Neutrophil (primary cell): ENCODE measurements at regions not wholly inside any gene's neighbourhood (a gene's known extent, or its start where the extent isn't known, plus 50 kb on each side); places are given as distances from the start of the nearest gene placed in this dataset.

Source experiments
- H3K27ac ChIP-seq: fragments of 200-600 bp; sonication (generic); 2 replicates; pipeline ENCODE4 v1.5.1; 2016; ENCODE audit warnings: mild to moderate bottlenecking, moderate library complexity
- H3K27me3 ChIP-seq: fragments of 200-600 bp; sonication (generic); 2 replicates; pipeline ENCODE4 v1.6.0; 2016; ENCODE audit warnings: mild to moderate bottlenecking
- H3K36me3 ChIP-seq: fragments of 200-600 bp; sonication (generic); 2 replicates; pipeline ENCODE4 v1.5.1; 2017
- H3K4me1 ChIP-seq, 2 experiments: fragments of 200-600 bp in 1 of 2; sonication (generic) in 1 of 2; 1 replicate in 1 of 2; 2 replicates in 1 of 2; pipeline versions ENCODE4 v1.5.1 to v1.6.1; 2013 to 2016; ENCODE audit warnings: low read depth in 1 of 2, low read length in 1 of 2, mild to moderate bottlenecking in 1 of 2, moderate library complexity in 1 of 2; ENCODE audit not compliant: control insufficient read depth in 1 of 2, insufficient read depth in 1 of 2
- H3K4me3 ChIP-seq, 2 experiments: fragments of 200-600 bp in 1 of 2; sonication (generic) in 1 of 2; 1 replicate in 1 of 2; 2 replicates in 1 of 2; pipeline ENCODE4 v1.5.1; 2013 to 2016; ENCODE audit warnings: low read depth in 1 of 2, low read length in 1 of 2, mild to moderate bottlenecking in 1 of 2, moderate library complexity in 1 of 2
- H3K9me3 ChIP-seq: fragments of 200-600 bp; sonication (generic); 2 replicates; pipeline ENCODE4 v1.5.1; 2016
- CTCF ChIP-seq: fragments of 200-600 bp; sonication (generic); IDR thresholded peaks from 2 replicates; pipeline ENCODE4 v1.5.1; 2016; ENCODE audit warnings: antibody characterized with exemption

GRCh38 chr2:23311186-23311585 lies 73.8 kb upstream of the KLHL29 start:
- Histone ChIP-seq H3K9me3 (no peaks in the 10 kb centered on the region), H3K27ac (no peak overlapping the region), H3K36me3 (no peaks in the 10 kb centered on the region), H3K4me3 (no peak overlapping the region), H3K4me1 (no peaks in the 10 kb centered on the region), H3K27me3 (no peaks in the 10 kb centered on the region)
- no peak for TF ChIP-seq CTCF

GRCh38 chr2:23312996-23313606 lies 71.9 kb upstream of the KLHL29 start:
- H3K4me1 ChIP-seq: no peaks in the 10 kb centered on the region
- H3K9me3 ChIP-seq: no peaks in the 10 kb centered on the region
- H3K4me3 ChIP-seq: no peak overlapping the region
- H3K36me3 ChIP-seq: no peaks in the 10 kb centered on the region
- no peak overlapping the region for H3K27ac ChIP-seq
- TF ChIP-seq CTCF: no peak
- no peaks in the 10 kb centered on the region for H3K27me3 ChIP-seq

- Histone ChIP-seq H3K9me3 (no peaks in the 10 kb centered on the region), H3K36me3 (no peaks in the 10 kb centered on the region), H3K27ac (no peak overlapping the region), H3K4me3 (no peak overlapping the region), H3K4me1 (no peaks in the 10 kb centered on the region), H3K27me3 (peaks cover 11% of the 10 kb centered on the region)
- TF ChIP-seq CTCF: no peak
These were observed 70.3 kb upstream of the KLHL29 start for GRCh38 chr2:23314687-23315086.

- Histone ChIP-seq H3K4me3 (no peak overlapping the region), H3K27ac (no peak overlapping the region), H3K9me3 (no peaks in the 10 kb centered on the region), H3K4me1 (no peaks in the 10 kb centered on the region), H3K27me3 (peaks cover 29% of the 10 kb centered on the region), H3K36me3 (no peaks in the 10 kb centered on the region)
- no peak for TF ChIP-seq CTCF
These were observed 64.9 kb upstream of the KLHL29 start for GRCh38 chr2:23320058-23320457.

- Histone ChIP-seq H3K36me3 (no peaks in the 10 kb centered on the region), H3K27me3 (peaks cover 29% of the 10 kb centered on the region), H3K4me1 (no peaks in the 10 kb centered on the region), H3K9me3 (no peaks in the 10 kb centered on the region), H3K4me3 (no peak overlapping the region), H3K27ac (no peak overlapping the region)
- TF ChIP-seq CTCF: no peak
These were observed 63.2 kb upstream of the KLHL29 start for GRCh38 chr2:23321751-23322150.
